OCI-LY3 (cell line): ENCODE measurements at regions not wholly inside any gene's neighbourhood (a gene's known extent, or its start where the extent isn't known, plus 50 kb on each side); places are given as distances from the start of the nearest gene placed in this dataset.

ENCODE experiments used
- H2AFZ ChIP-seq: fragments of 200-600, 300-600 bp; shearing (Covaris generic); 2 replicates; pipeline ENCODE4 v1.6.0; 2014; ENCODE audit warnings: antibody characterized with exemption, low read depth, low read length
- H3K27ac ChIP-seq: fragments of 200-600, 300-600 bp; sonication (generic); 2 replicates; pipeline ENCODE4 v1.5.1; 2014; ENCODE audit warnings: mild to moderate bottlenecking, low read length, moderate library complexity, mixed read lengths
- H3K27me3 ChIP-seq: fragments of 200-600, 300-600 bp; sonication (generic); 2 replicates; pipeline ENCODE4 v1.6.1; 2014; ENCODE audit warnings: low read depth, low read length, mixed read lengths
- H3K36me3 ChIP-seq: fragments of 200-600, 300-600 bp; sonication (generic); replicated peaks from 2 replicates; pipeline ENCODE3; 2014; ENCODE audit warnings: low read depth, low read length, mixed read lengths
- H3K4me1 ChIP-seq: fragments of 300-600, 200-600 bp; sonication (generic); 2 replicates; pipeline ENCODE4 v1.6.1; 2014; ENCODE audit warnings: low read length, mixed read lengths
- H3K4me2 ChIP-seq: fragments of 200-600, 300-600 bp; sonication (generic); 2 replicates; pipeline ENCODE4 v1.6.1; 2014; ENCODE audit warnings: low read length, mixed read lengths
- H3K4me3 ChIP-seq: fragments of 300-600, 200-600 bp; sonication (generic); 2 replicates; pipeline ENCODE4 v1.5.1; 2014; ENCODE audit warnings: antibody characterized with exemption, mild to moderate bottlenecking, low read length, moderate library complexity
- H3K79me2 ChIP-seq: fragments of 300-600, 200-600 bp; shearing (Covaris generic); 2 replicates; pipeline ENCODE4 v1.6.1; 2014; ENCODE audit warnings: mild to moderate bottlenecking, low read length, mixed read lengths
- H3K9ac ChIP-seq: fragments of 300-600, 200-600 bp; shearing (Covaris generic); 2 replicates; pipeline ENCODE4 v1.6.0; 2014; ENCODE audit warnings: mild to moderate bottlenecking, low read length, moderate library complexity
- H3K9me3 ChIP-seq: fragments of 200-600, 300-600 bp; shearing (Covaris generic); 2 replicates; pipeline ENCODE4 v1.6.1; 2014; ENCODE audit warnings: low read length, mixed read lengths; ENCODE audit not compliant: insufficient read depth
- H4K20me1 ChIP-seq: fragments of 200-600, 300-600 bp; sonication (generic); 2 replicates; pipeline ENCODE4 v1.6.1; 2016; ENCODE audit warnings: low read length, mixed read lengths; ENCODE audit not compliant: insufficient read depth
- CTCF ChIP-seq: fragments of 200-600, 300-600 bp; sonication (generic); IDR thresholded peaks from 2 replicates; pipeline ENCODE4 v1.5.1; 2014; ENCODE audit warnings: antibody characterized with exemption, low read length, low read depth
- EZH2phosphoT487 ChIP-seq: fragments of 200-600 bp; shearing (Covaris generic); IDR thresholded peaks from 2 replicates; pipeline ENCODE4 v1.6.1; 2018; ENCODE audit warnings: antibody characterized with exemption, mixed run types, low read depth

- H3K4me1 ChIP-seq = no peaks in the 10 kb centered on the region
- H3K27me3 ChIP-seq = no peaks in the 10 kb centered on the region
- no peak for TF ChIP-seq CTCF
- no peak for TF ChIP-seq EZH2phosphoT487
- no peak overlapping the region for H3K4me2 ChIP-seq
- H3K79me2 ChIP-seq = no peaks in the 10 kb centered on the region
- no peak overlapping the region for H2AFZ ChIP-seq
- H3K27ac ChIP-seq = no peak overlapping the region
- H3K9me3 ChIP-seq = no peaks in the 10 kb centered on the region
- no peak overlapping the region for H3K4me3 ChIP-seq
- no peaks in the 10 kb centered on the region for H3K36me3 ChIP-seq
- H3K9ac ChIP-seq = no peak overlapping the region
- H4K20me1 ChIP-seq = no peaks in the 10 kb centered on the region
Observed at GRCh38 chr5:58265246-58265930, 194.5 kb downstream of the PLK2 start.

GRCh38 chr5:58264276-58264675, 195.6 kb downstream of the PLK2 start:
- H3K27ac ChIP-seq = no peak overlapping the region
- no peak for TF ChIP-seq EZH2phosphoT487
- TF ChIP-seq CTCF = no peak
- no peak overlapping the region for H2AFZ ChIP-seq

GRCh38 chr5:58263296-58263695, 196.6 kb downstream of the PLK2 start:
- H3K4me2 ChIP-seq = no peak overlapping the region
- no peaks in the 10 kb centered on the region for H3K4me1 ChIP-seq
- no peak overlapping the region for H3K27ac ChIP-seq
- no peaks in the 10 kb centered on the region for H3K27me3 ChIP-seq
- H3K36me3 ChIP-seq = no peaks in the 10 kb centered on the region
- no peaks in the 10 kb centered on the region for H3K9me3 ChIP-seq
- no peaks in the 10 kb centered on the region for H3K79me2 ChIP-seq
- H3K4me3 ChIP-seq = no peak overlapping the region
- H3K9ac ChIP-seq = no peak overlapping the region
- H2AFZ ChIP-seq = no peak overlapping the region
- H4K20me1 ChIP-seq = no peaks in the 10 kb centered on the region
- TF ChIP-seq EZH2phosphoT487 (no peak), CTCF (no peak)

More at GRCh38 chr5:58264276-58264675, 195.6 kb downstream of the PLK2 start:
- H3K9ac ChIP-seq = no peak overlapping the region
- H3K27me3 ChIP-seq = no peaks in the 10 kb centered on the region
- no peak overlapping the region for H3K4me3 ChIP-seq
- H3K9me3 ChIP-seq = no peaks in the 10 kb centered on the region
- H3K4me2 ChIP-seq = no peak overlapping the region
- no peaks in the 10 kb centered on the region for H3K4me1 ChIP-seq
- H3K36me3 ChIP-seq = no peaks in the 10 kb centered on the region
- H4K20me1 ChIP-seq = no peaks in the 10 kb centered on the region
- H3K79me2 ChIP-seq = no peaks in the 10 kb centered on the region

- Histone ChIP-seq H3K9ac (no peak overlapping the region), H3K4me3 (no peak overlapping the region), H3K79me2 (no peaks in the 10 kb centered on the region), H3K27me3 (no peaks in the 10 kb centered on the region), H3K27ac (no peak overlapping the region), H4K20me1 (no peaks in the 10 kb centered on the region), H3K4me1 (no peaks in the 10 kb centered on the region), H2AFZ (no peak overlapping the region), H3K36me3 (no peaks in the 10 kb centered on the region), H3K9me3 (no peaks in the 10 kb centered on the region), H3K4me2 (no peak overlapping the region)
- no peak for TF ChIP-seq CTCF
- no peak for TF ChIP-seq EZH2phosphoT487
Observed at GRCh38 chr5:58262226-58262625, 197.7 kb downstream of the PLK2 start.
